CD1c-positive myeloid dendritic cell (primary cell): ENCODE measurements at regions not wholly inside any gene's neighbourhood (a gene's known extent, or its start where the extent isn't known, plus 50 kb on each side); places are given as distances from the start of the nearest gene placed in this dataset.

Experiments used
- DNase-seq: peaks from one replicate; pipeline ENCODE4 v3.0.0-alpha.2; 2016; ENCODE audit errors: extremely low spot score

- DNase-seq: no peak
These were observed 481.0 kb upstream of the KLF6 start for GRCh38 chr10:4265964-4266363.

DNA sequence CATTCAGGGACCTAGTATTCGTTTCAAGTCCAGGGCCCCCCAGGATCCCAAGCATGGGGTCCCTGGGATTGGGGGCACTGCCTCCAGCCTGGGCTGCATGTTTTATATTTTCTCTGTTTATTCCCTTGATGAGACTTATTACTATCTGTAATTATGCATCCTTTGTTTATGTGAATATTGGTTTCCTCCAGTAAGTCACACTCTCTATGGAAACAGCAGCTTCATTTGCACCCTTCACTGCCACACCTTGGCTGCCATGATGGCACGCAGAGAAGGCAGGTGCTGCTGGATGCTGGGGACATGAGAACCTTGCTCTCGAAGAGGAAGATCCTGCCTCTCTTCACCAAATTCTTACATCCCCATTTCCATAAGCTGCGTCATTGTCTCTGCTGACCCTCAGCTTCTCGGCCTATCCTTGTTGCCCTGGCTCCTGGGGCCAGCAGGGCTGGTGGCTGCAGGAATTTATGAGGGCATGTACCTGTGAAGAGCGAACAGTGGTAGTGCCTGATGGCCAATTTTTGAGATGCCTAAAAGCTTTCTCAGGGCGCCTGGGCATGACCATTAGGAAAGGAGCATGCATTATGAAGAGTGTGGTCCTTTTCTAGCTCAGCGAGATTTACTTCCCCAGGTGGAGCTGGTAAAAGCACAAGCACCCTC lies 479.3 kb upstream of the KLF6 start:
- DNase-seq: no peak

DNA sequence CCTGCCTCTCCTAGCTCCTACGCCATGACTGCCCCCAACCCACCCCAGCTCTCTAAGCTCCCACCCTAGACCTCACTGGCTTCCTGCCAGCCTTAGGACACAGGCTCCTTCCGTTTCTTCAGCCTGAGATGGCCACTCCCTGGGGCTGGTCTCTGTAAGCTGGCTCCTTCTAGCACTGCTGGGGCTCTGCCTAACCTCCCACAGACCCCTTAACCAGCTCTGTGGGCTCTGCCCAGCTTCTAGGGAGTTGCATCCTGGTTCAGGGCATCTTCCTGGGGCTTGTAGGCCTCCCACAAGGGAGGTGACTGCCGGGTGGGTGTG lies 478.6 kb upstream of the KLF6 start:
- no peak for DNase-seq

GRCh38 chr10:4262870-4263600 lies 478.0 kb upstream of the KLF6 start:
- no peak for DNase-seq

- no peak for DNase-seq
These were observed 477.4 kb upstream of the KLF6 start for GRCh38 chr10:4262449-4262848.

DNA sequence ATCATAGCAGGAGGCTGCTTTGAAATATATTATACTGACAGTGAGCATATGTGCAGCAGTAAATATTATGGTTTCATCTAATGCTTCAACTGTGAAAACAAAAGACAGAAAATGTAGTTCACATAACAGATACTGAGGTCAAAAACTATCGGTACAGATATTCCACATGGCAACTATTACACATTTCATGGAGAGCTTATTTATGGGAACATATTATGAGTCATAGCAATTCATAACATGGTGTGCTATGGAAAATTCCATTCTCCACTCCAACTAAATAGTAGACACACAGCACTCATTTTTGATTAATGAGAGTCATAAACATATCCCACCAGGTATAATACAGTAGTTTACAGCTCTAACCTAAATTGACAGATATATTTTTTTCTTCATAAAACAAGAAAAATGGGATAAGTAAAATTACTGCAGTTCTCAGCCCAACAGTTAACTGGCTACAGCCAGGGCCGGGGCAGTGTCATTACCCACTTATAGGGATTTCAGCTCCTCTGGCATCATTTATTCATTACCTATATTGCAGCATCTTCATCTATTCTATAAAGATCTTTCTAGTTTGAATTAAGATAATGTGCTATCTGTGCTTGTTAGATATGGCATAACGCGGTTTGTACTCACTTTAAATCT lies 475.6 kb upstream of the KLF6 start:
- no peak for DNase-seq

- DNase-seq: no peak
These were observed 473.0 kb upstream of the KLF6 start for GRCh38 chr10:4257939-4258465.

- DNase-seq: no peak
These were observed 472.0 kb upstream of the KLF6 start for GRCh38 chr10:4256971-4257370.

- DNase-seq: no peak
These were observed 470.7 kb upstream of the KLF6 start for GRCh38 chr10:4255751-4256150.

GRCh38 chr10:4254101-4254994 lies 469.3 kb upstream of the KLF6 start:
- no peak for DNase-seq

DNA sequence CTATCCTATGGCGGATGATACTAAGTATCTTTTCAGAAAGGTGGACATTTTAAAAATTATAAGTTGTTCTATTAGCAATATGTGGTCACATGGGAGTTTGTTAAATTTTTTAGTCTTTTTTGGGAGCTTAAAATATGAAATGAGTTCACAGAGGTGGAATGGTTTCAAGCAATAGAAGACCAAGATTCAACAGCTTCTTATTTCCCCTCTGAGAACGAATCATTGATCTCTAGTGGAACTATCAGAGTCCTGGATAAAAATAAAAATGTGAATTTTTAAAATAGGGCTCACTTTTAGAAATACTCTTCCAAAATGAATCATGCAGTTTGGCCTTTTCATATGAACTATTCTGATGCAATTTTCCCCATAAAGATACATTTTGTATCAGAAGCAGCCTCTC lies 467.7 kb upstream of the KLF6 start:
- DNase-seq: no peak

DNA sequence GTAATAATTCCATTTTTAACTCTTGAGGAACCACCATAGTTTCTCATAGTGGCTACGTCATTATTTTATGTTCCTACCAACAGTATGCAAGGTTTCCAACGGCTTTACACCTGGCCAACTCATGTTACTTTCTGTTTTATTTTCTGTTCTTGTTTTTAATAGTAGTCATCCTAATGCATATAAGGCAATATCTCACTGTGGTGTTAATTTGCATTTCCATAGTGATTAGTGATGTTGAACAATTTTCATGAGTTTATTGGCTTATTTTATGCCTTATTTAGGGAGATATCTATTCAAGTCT lies 465.5 kb upstream of the KLF6 start:
- DNase-seq: no peak

DNA sequence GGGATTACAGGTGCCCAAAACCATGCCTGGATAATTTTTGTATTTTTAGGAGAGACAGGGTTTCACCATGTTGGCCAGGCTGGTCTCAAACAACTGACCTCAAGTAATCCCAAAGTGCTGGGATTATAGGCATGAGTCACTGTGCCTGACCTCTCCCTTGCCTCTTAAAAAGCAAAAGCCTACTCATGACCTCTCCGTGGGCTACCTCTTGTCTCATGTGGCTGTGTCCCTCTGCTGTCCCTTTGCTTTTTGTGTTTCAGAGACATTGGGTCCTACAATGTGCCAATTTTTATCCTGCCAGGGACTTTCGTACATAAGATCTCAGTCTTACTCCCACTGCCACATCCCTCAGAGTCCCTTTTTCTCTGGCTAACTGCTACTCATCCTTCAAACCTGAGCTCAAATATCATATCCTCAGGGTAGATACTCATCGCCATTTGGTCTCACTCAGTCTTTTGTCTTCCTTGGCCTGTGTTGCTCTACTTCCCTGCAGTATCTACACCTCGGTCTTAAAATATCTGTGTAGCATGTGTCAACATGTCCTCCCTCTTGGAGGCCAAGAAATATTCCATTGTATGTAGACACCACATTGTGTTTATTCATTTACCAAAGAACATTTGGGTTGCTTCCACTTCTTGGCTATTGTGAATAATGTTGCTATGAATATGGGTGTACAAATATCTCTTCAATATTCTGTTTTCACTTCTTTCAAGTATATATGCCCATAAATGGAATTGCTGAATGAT lies 465.0 kb upstream of the KLF6 start:
- DNase-seq: no peak

DNA sequence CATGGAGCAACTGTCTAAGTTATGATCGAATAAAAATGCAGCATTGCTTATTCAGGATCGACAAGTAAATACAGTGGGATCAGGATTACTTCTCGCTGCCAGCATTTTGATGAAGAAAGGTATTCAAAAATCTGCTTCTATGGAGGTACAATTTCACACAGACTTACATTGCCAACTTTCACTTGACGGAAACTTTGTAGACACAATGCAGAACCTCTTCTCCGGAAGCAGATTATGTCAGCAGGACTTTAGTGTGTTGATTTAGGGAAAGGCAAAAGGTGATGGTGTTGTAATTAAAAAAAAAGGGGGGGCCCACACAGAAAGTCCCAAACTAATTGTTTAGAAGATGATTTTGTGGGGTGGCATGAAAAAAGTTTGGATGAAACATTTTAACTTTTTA lies 462.4 kb upstream of the KLF6 start:
- DNase-seq: no peak

GRCh38 chr10:4246881-4247358 lies 461.9 kb upstream of the KLF6 start:
- DNase-seq: no peak

DNA sequence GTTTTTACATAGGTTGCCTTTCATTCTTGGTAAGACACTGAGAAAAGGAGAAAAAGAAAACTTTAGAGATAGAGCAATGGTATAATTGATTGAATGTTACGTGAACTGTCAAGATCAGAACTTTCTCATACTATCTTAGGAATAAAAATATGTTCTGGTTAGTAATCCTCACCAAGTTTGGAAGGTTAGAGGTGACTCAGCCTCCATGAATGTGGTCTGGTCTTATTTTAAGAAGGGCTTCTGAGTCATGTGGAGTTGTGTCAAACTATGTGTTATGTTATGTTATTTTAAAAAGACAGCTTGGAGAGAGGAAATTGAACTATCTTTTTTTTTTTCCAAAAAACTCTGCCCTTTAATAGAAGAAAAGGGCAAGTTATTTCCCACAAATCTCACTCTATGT lies 458.6 kb upstream of the KLF6 start:
- DNase-seq: no peak

GRCh38 chr10:4243169-4243568 lies 458.2 kb upstream of the KLF6 start:
- no peak for DNase-seq

DNA sequence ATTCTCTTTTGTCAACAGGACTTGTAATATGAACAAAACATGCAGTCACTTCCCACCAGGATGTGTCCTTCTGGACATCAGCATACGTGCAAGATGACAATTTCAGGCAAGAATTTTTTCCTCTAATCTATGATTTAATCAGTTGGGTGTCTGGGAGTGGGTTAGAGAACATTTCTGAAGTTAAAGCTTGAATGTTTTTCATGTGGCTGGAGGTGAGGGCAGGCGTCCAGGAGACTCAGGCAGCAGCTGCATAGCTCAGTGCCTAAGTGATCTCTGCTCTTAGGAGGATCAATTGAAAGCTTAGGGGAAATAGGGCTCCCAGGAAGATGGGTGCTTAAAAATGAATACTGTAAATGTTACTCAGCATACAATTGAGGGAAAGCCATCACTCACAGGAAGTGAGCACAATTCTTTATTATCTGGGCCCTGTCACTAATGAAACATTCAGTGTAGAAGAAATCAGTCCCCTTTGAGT lies 457.6 kb upstream of the KLF6 start:
- DNase-seq: no peak

DNA sequence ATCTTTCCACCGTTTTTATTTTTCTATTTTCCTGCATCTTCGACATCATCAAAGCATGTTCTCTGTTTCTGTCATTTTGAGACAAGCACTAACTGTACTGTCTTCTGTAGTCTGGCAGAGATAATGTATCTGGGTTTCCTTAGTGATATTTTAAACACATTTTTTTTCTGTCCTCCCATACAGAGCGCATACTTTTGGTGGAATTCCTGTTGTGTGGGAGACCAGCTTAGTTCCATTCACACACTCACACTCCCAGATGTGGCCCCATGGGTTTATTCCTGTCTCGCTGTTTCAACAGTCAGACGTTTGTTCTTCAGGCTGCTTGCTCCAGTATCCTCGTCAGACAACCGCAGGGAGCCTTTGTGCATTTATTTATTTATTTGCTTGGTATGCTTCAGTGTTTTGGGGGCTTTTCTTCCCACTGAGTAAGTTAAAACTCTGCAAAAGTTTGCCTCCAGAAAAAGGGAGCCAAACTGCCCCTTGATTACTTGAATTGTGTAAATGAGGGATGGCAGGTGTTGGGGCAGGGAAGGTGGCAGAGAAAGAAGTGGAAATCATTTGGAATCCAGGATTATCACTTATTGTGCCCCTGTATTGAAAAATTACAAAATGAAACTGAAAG lies 456.8 kb upstream of the KLF6 start:
- DNase-seq: no peak

- DNase-seq: no peak
These were observed 455.7 kb upstream of the KLF6 start for GRCh38 chr10:4240608-4241197.
